HG02970 (cell line): ENCODE measurements at regions not wholly inside any gene's neighbourhood (a gene's known extent, or its start where the extent isn't known, plus 50 kb on each side); places are given as distances from the start of the nearest gene placed in this dataset.
"Not testable (repeated sequence)": the region's sequence is repeated elsewhere in the genome, so short reads cannot be mapped to it uniquely, and the experiment has no call there.

Experiments used
- ATAC-seq: cut with Tn5 transposase; IDR thresholded peaks from one replicate; pipeline ENCODE4 v1.9.1; 2021; ENCODE audit warnings: mild to moderate bottlenecking, moderate library complexity, moderate number of reproducible peaks; ENCODE audit not compliant: unreplicated experiment, low FRiP score

GRCh38 chr10:120108916-120109315, 216.4 kb downstream of the SEC23IP start:
- ATAC-seq = no peak

- not testable (repeated sequence) for ATAC-seq
These were observed 217.2 kb downstream of the SEC23IP start for GRCh38 chr10:120109725-120110124.

- no peak for ATAC-seq
These were observed 217.7 kb downstream of the SEC23IP start for GRCh38 chr10:120110196-120110595.

GRCh38 chr10:120111628-120112027, 219.1 kb downstream of the SEC23IP start:
- ATAC-seq = no peak

- no peak for ATAC-seq
These were observed 220.3 kb downstream of the SEC23IP start for GRCh38 chr10:120112809-120113208.

- ATAC-seq = no peak
These were observed 223.4 kb downstream of the SEC23IP start for GRCh38 chr10:120115959-120116358.

GRCh38 chr10:120121768-120122167, 229.2 kb downstream of the SEC23IP start:
- no peak for ATAC-seq

GRCh38 chr10:120131183-120131582, 238.7 kb downstream of the SEC23IP start:
- no peak for ATAC-seq

- no peak for ATAC-seq
These were observed 240.3 kb downstream of the SEC23IP start for GRCh38 chr10:120132811-120133210.

- ATAC-seq = no peak
These were observed 246.2 kb downstream of the SEC23IP start for GRCh38 chr10:120138689-120139088.

- no peak for ATAC-seq
These were observed 252.6 kb downstream of the SEC23IP start for GRCh38 chr10:120145107-120145506.

GRCh38 chr10:120156614-120157274, 264.2 kb downstream of the SEC23IP start:
- no peak for ATAC-seq

- ATAC-seq = no peak
These were observed 268.6 kb downstream of the SEC23IP start for GRCh38 chr10:120161111-120161510.

GRCh38 chr10:120162471-120162870, 269.9 kb downstream of the SEC23IP start:
- ATAC-seq = no peak

GRCh38 chr10:120172356-120172755, 279.8 kb downstream of the SEC23IP start:
- ATAC-seq = no peak

GRCh38 chr10:120174491-120174890, 282.0 kb downstream of the SEC23IP start:
- no peak for ATAC-seq

GRCh38 chr10:120177330-120177729, 279.7 kb upstream of the PLPP4 start:
- no peak for ATAC-seq

GRCh38 chr10:120180160-120180559, 276.9 kb upstream of the PLPP4 start:
- ATAC-seq = no peak

GRCh38 chr10:120181154-120181553, 275.9 kb upstream of the PLPP4 start:
- ATAC-seq = no peak

GRCh38 chr10:120182431-120182830, 274.6 kb upstream of the PLPP4 start:
- ATAC-seq = no peak

- no peak for ATAC-seq
These were observed 273.5 kb upstream of the PLPP4 start for GRCh38 chr10:120183546-120183945.

- ATAC-seq = no peak
These were observed 272.3 kb upstream of the PLPP4 start for GRCh38 chr10:120184547-120185337.
